ENCODE measurements at regions not wholly inside any gene's neighbourhood (a gene's known extent, or its start where the extent isn't known, plus 50 kb on each side); places are given as distances from the start of the nearest gene placed in this dataset.
A peak's percentile ranks its signal among the peaks of the same experiment; 100 is the strongest.
"Not testable (repeated sequence)": the region's sequence is repeated elsewhere in the genome, so short reads cannot be mapped to it uniquely, and the experiment has no call there.

DNA sequence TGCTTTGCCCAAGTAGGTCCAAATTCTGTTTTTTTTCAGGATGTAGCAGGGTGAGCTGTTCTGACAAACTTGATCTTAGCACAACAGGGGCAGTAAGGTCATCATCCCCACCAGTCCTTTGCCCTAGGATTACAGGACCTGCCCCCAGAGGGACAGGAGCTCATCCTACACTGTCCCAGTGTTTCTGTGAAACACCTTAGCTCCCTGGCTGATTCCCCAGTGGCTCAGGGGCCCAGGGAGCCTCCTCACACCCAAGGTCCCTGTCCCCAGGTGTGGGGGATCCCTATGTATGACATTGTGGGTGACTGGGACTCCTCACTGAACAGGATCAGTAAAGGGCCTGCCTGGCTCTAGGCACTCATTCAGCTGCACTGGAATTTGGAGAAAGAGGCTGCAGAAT, 191.2 kb downstream of the ANKRD30B start:
- no peaks in the 10 kb centered on the region for H3K27me3 ChIP-seq
- H3K36me3 ChIP-seq, result no peaks in the 10 kb centered on the region
- no peaks in the 10 kb centered on the region for H3K9me3 ChIP-seq
- H3K4me3 ChIP-seq, result no peak overlapping the region
- H3K4me1 ChIP-seq, result no peaks in the 10 kb centered on the region
- DNase-seq (ENCODE audit: low spot score in 2 of 2), result no peak
- H3K27ac ChIP-seq, result no peak overlapping the region
- TF ChIP-seq, protein P1, sequence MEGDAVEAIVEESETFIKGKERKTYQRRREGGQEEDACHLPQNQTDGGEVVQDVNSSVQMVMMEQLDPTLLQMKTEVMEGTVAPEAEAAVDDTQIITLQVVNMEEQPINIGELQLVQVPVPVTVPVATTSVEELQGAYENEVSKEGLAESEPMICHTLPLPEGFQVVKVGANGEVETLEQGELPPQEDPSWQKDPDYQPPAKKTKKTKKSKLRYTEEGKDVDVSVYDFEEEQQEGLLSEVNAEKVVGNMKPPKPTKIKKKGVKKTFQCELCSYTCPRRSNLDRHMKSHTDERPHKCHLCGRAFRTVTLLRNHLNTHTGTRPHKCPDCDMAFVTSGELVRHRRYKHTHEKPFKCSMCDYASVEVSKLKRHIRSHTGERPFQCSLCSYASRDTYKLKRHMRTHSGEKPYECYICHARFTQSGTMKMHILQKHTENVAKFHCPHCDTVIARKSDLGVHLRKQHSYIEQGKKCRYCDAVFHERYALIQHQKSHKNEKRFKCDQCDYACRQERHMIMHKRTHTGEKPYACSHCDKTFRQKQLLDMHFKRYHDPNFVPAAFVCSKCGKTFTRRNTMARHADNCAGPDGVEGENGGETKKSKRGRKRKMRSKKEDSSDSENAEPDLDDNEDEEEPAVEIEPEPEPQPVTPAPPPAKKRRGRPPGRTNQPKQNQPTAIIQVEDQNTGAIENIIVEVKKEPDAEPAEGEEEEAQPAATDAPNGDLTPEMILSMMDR (IDR thresholded peaks at IDR 0.05), result no peak
- TF ChIP-seq EP300 (IDR thresholded peaks at IDR 0.05) (no peak), POLR2A (IDR thresholded peaks at IDR 0.05) (no peak), POLR2AphosphoS5 (IDR thresholded peaks at IDR 0.05) (no peak)

DNA sequence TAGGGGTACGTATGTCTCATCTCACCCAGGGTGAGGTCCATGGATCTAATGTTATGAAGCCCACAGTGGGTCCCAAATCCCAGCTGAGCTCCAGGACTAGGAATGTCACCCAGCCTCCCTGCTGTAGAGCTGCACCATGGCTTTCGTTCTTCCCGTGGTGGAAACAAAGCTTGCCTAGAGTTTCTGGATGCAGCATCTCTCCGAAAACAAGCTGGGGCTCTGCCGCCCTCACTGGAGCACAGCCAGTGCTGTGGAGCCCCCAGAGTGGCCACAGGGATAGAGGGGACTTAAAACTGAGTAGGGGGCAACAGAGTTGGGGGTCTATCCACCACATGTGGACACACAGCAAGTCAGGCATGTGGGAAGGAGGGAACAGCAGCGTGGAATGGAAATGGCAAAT, 192.1 kb downstream of the ANKRD30B start:
- H3K4me1 ChIP-seq; H3K4me3 ChIP-seq; H3K27ac ChIP-seq; DNase-seq (ENCODE audit: low spot score in 2 of 2); H3K9me3 ChIP-seq; H3K36me3 ChIP-seq; H3K27me3 ChIP-seq: not testable (repeated sequence)
- WGBS, result 83% methylated on average over 6 of the region's 6 CpGs

DNA sequence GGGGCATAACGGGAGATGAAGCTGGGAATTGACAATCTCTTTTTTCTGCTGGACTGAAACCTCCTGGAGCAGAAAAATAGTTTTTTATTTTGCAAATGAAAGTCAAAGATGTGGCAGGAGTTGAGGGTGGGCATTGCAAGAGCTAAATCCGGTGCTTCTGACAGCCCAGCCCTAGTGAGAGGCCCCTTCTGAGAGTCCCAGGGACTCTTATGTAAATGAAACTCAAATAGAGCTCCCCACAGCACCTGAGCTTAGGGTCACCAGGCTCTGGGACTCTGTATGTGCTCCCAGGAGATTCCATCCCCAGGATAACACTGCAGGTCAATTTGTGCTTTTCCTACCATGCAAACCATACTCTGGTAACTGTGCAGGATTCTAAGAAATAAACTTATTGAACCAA, 192.8 kb downstream of the ANKRD30B start:
- DNase-seq (ENCODE audit: low spot score in 2 of 2), result no peak
- no peak for TF ChIP-seq EP300 (IDR thresholded peaks at IDR 0.05)
- TF ChIP-seq POLR2AphosphoS5 (IDR thresholded peaks at IDR 0.05), result no peak
- TF ChIP-seq POLR2A (IDR thresholded peaks at IDR 0.05), result no peak
- TF ChIP-seq, protein P1 (IDR thresholded peaks at IDR 0.05), result no peak
- Histone ChIP-seq H3K36me3 (no peaks in the 10 kb centered on the region), H3K4me3 (no peak overlapping the region), H3K9me3 (no peaks in the 10 kb centered on the region), H3K27ac (no peak overlapping the region), H3K27me3 (no peaks in the 10 kb centered on the region), H3K4me1 (no peaks in the 10 kb centered on the region)
- 35% methylated on average over 2 of the region's 2 CpGs for WGBS

DNA sequence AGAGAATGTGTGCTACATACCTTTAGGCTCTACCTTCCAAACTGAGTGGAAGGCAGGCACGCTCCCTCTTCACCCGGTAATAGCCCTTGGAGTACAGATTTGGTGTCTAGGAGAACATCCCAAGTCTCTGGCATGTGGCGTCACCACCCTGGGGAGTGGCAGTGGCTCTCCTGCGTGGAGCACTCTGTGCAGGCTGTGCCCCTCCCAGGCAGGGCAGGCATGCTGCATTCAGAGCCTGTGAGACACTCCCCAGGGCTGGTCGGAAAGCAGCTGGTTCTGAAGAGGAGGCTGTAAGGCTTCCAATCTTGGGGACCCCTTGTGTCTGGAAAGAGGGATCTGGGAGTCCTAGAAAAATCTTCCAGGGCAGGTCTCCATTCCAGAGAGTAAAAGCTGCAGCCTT, 193.3 kb downstream of the ANKRD30B start:
- H3K9me3 ChIP-seq, result no peaks in the 10 kb centered on the region
- WGBS, result 71% methylated on average over 4 of the region's 5 CpGs
- H3K4me1 ChIP-seq, result no peaks in the 10 kb centered on the region
- no peak overlapping the region for H3K4me3 ChIP-seq
- no peak for DNase-seq (ENCODE audit: low spot score in 2 of 2)
- no peak overlapping the region for H3K27ac ChIP-seq
- no peaks in the 10 kb centered on the region for H3K36me3 ChIP-seq
- TF ChIP-seq, protein P1 (IDR thresholded peaks at IDR 0.05), result no peak
- no peak for TF ChIP-seq EP300 (IDR thresholded peaks at IDR 0.05)
- no peak for TF ChIP-seq POLR2A (IDR thresholded peaks at IDR 0.05)
- no peak for TF ChIP-seq POLR2AphosphoS5 (IDR thresholded peaks at IDR 0.05)
- H3K27me3 ChIP-seq, result no peaks in the 10 kb centered on the region

DNA sequence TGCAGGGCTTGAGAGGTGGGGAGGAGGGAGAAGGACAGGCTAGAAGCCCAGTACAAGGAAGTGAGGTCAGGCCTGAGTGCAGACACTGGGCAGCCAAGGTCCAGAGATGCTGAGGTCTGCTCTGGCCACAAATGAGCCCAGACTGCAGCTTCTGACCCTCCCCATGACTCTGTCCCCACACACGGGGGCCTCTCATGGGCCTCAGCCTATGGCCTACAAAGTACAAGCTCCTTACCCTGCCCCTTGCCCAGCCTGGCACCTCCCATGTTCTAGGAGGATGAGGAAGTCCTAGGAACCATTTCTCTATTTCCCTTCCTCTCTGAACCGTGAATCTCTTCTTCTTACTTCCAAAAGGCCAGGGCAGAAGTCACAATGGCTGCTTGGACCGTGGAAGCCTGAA, 193.8 kb downstream of the ANKRD30B start:
- H3K9me3 ChIP-seq, result no peaks in the 10 kb centered on the region
- no peaks in the 10 kb centered on the region for H3K27me3 ChIP-seq
- no peak overlapping the region for H3K4me3 ChIP-seq
- 53% methylated on average over 3 of the region's 3 CpGs for WGBS
- peak in 1 of 2 donors; percentile 54 for DNase-seq (ENCODE audit: low spot score in 2 of 2)
- no peaks in the 10 kb centered on the region for H3K4me1 ChIP-seq
- no peak for TF ChIP-seq POLR2AphosphoS5 (IDR thresholded peaks at IDR 0.05)
- H3K36me3 ChIP-seq, result no peaks in the 10 kb centered on the region
- H3K27ac ChIP-seq, result no peak overlapping the region

DNA sequence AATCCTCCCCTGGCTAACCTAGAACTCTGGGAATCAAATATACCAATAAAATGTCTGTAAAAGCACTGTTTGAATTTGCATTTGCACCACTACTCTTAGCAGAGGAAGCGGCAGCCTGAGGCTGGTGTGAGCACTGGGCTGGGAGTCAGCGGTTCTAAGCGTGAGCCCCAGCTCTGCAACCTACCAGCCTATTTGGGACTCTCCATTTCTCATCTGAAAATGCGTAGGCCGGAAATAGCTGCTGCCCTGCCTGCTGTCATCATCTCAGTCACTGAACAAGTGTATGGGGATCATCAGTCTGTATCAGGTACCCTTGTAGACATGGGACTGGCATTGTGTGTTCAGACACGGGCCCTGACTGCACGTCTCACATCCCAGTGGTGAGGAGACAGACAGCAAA, 194.3 kb downstream of the ANKRD30B start:
- Histone ChIP-seq H3K4me3 (no peak overlapping the region), H3K27ac (no peak overlapping the region), H3K27me3 (no peaks in the 10 kb centered on the region), H3K9me3 (no peaks in the 10 kb centered on the region), H3K36me3 (no peaks in the 10 kb centered on the region), H3K4me1 (no peaks in the 10 kb centered on the region)
- WGBS, result 77% methylated on average over 3 of the region's 7 CpGs
- TF ChIP-seq, protein P1 (IDR thresholded peaks at IDR 0.05), result no peak
- TF ChIP-seq POLR2A (IDR thresholded peaks at IDR 0.05), result no peak
- TF ChIP-seq POLR2AphosphoS5 (IDR thresholded peaks at IDR 0.05), result no peak
- no peak for TF ChIP-seq EP300 (IDR thresholded peaks at IDR 0.05)
- DNase-seq (ENCODE audit: low spot score in 2 of 2), result peak in 1 of 2 donors; percentile 70
